Spleen (tissue), 7 donors: ENCODE measurements at regions not wholly inside any gene's neighbourhood (a gene's known extent, or its start where the extent isn't known, plus 50 kb on each side); places are given as distances from the start of the nearest gene placed in this dataset.

Source experiments
- POLR2A ChIP-seq, 3 donors: fragments of 450-650 bp; IDR thresholded peaks; one replicate each; pipeline ENCODE4 v1.5.1; 2017; ENCODE audit warnings: antibody characterized with exemption in 3 of 3, mild to moderate bottlenecking in 1 of 3
- TF ChIP-seq, protein P1 (sequence below), 11 experiments: fragments of 200-600 bp in 7 of 11; fragments of 450-650 bp in 4 of 11; sonication (generic) in 4 of 11; IDR thresholded peaks in 8 of 11; conservative IDR thresholded peaks in 3 of 11; 1 replicate in 7 of 11; 2 replicates in 4 of 11; pipeline versions ENCODE4 v1.4.0 to v1.8.0; 2016 to 2021; ENCODE audit warnings: antibody characterized with exemption in 11 of 11, inconsistent platforms in 4 of 11, mild to moderate bottlenecking in 1 of 11
- donor health status: DM: no; HTN: no; CAD: no; lungs with moderate emphysema.
- donor health status: DM: no; HTN: no; CAD: no.
- donor health status: DM: no; HTN: no; CAD: no.

DNA sequence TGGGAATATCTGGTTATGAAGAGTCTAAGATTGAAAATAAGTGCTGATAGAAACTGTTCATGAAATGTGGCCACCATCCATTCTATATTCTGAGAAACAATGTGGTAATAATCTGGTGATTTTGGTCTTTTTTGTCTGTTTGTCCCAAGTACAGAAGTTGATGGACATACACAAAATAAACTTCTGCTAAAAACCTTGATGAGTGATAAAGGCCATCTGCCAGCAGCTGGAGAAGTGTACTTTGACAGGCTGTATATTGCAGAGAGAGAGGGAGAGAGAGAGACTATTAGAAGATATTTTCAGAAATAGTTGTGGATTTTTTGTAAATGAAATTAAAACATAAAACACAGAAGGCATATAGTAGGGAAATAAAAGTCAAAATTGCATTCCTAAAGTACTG, 96.9 kb upstream of the NABP1 start:
- TF ChIP-seq POLR2A (IDR thresholded peaks at IDR 0.05): no peak
- TF ChIP-seq, protein P1, sequence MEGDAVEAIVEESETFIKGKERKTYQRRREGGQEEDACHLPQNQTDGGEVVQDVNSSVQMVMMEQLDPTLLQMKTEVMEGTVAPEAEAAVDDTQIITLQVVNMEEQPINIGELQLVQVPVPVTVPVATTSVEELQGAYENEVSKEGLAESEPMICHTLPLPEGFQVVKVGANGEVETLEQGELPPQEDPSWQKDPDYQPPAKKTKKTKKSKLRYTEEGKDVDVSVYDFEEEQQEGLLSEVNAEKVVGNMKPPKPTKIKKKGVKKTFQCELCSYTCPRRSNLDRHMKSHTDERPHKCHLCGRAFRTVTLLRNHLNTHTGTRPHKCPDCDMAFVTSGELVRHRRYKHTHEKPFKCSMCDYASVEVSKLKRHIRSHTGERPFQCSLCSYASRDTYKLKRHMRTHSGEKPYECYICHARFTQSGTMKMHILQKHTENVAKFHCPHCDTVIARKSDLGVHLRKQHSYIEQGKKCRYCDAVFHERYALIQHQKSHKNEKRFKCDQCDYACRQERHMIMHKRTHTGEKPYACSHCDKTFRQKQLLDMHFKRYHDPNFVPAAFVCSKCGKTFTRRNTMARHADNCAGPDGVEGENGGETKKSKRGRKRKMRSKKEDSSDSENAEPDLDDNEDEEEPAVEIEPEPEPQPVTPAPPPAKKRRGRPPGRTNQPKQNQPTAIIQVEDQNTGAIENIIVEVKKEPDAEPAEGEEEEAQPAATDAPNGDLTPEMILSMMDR (IDR thresholded peaks at IDR 0.05 in 8 of 11, conservative IDR thresholded peaks at IDR 0.05 in 3 of 11): no peak
